C4-2B (cell line): ENCODE measurements at regions not wholly inside any gene's neighbourhood (a gene's known extent, or its start where the extent isn't known, plus 50 kb on each side); places are given as distances from the start of the nearest gene placed in this dataset.

Experiments
- H3K27ac ChIP-seq: fragments of 450-650 bp; 2 replicates; pipeline ENCODE4 v1.5.1; 2017
- CTCF ChIP-seq: fragments of 450-650 bp; conservative IDR thresholded peaks from 2 replicates; pipeline ENCODE4 v1.5.1; 2017; ENCODE audit warnings: mild to moderate bottlenecking
- ZFX ChIP-seq: fragments of 450-650 bp; IDR thresholded peaks from 2 replicates; pipeline ENCODE4 v1.6.1; 2017

GRCh38 chr2:220293966-220294365 lies 666.5 kb downstream of the SLC4A3 start:
- no peak overlapping the region for H3K27ac ChIP-seq
- TF ChIP-seq CTCF (no peak), ZFX (no peak)

- peak; percentile 18; the same call in 1 of the 2 replicates for TF ChIP-seq CTCF
- TF ChIP-seq ZFX = no peak
- H3K27ac ChIP-seq = no peak overlapping the region
These were observed 668.7 kb downstream of the SLC4A3 start for GRCh38 chr2:220296174-220296573.

GRCh38 chr2:220297093-220297492 lies 669.7 kb downstream of the SLC4A3 start:
- no peak for TF ChIP-seq ZFX
- no peak for TF ChIP-seq CTCF
- H3K27ac ChIP-seq = no peak overlapping the region

DNA sequence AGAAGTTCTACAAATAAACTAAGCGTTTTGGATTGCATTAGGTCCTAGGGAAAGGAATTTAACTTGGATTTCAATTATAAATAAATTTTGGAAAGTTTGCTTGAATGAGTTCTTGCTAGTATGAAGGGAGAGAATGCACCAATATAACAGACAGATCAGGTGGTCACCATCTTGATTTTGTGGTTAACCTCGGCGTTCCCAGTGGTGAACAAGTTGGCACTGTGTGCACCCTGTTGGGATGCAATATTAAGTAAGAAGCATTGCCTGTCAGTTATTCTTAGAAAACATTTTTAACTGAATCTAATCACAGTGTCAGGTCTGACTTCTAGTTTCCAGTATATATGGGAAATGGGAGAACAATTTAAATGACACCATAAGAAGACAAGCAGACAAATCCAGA lies 673.4 kb downstream of the SLC4A3 start:
- H3K27ac ChIP-seq = no peak overlapping the region
- TF ChIP-seq CTCF = no peak
- no peak for TF ChIP-seq ZFX

DNA sequence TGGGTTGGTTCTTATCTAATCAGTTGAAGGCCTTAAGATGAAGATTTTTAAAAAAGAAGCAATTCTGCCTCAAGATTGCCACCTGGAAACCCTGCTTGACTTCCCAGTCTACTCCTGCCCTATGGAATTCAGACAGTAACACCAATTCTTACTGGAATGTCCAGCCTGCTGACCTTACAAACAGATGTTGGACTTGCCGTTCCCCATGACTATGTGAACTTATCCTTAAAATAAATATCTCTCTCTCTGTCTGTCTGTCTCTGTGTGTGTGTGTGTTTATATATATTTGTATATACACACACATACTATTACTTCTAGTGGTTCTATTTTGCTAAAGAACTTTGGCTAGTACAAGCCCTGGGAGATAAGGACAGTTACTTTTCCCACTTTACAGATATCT lies 675.3 kb downstream of the SLC4A3 start:
- TF ChIP-seq ZFX (no peak), CTCF (no peak)
- H3K27ac ChIP-seq = no peak overlapping the region

DNA sequence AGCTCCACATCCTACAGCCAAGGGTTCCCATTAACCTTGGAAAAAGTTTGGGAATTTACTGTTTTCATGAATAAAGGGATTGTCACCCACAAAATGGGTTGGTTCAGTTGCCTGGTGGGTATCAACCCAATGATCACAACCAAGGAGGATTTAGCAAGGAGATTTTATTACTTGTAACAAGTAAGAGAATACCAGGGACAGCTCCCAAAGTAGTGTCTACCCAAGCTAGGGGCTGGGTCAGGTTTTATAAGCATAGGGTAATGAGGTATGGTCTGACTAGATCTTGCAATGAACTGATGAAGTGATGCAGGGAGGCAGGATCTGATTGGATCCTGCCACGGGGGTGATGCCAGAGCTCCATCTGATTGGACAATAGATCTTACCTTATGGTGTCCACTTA lies 681.8 kb downstream of the SLC4A3 start:
- no peak overlapping the region for H3K27ac ChIP-seq
- TF ChIP-seq CTCF = no peak
- TF ChIP-seq ZFX = no peak

DNA sequence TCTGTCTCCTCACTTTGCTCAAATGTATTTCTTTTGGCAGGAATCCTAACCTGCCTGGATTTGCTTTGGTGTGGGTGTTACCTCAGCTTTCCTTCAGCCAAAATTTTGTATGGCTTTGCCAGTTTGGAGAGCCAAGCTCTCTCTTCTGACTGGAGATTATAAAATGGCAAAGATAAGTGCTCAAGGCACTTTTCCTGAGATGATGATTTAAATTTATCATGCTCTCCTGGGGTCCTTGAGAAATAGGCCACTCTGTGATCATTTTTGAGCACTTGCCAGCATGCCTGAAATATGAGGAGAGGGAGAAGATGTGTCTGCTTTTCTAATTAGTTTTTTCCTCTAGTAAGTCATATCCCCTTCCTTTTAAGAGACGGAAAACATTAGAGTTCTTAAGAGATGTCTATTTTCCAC lies 683.0 kb downstream of the SLC4A3 start:
- no peak overlapping the region for H3K27ac ChIP-seq
- no peak for TF ChIP-seq CTCF
- no peak for TF ChIP-seq ZFX
